CD4-positive, alpha-beta T cell treated with Interleukin-10 for 1 hour (primary cell): ENCODE measurements at regions not wholly inside any gene's neighbourhood (a gene's known extent, or its start where the extent isn't known, plus 50 kb on each side); places are given as distances from the start of the nearest gene placed in this dataset.

Source experiments
- DNase-seq: peaks from one replicate; pipeline ENCODE4 v3.0.0-alpha.2; 2020

DNA sequence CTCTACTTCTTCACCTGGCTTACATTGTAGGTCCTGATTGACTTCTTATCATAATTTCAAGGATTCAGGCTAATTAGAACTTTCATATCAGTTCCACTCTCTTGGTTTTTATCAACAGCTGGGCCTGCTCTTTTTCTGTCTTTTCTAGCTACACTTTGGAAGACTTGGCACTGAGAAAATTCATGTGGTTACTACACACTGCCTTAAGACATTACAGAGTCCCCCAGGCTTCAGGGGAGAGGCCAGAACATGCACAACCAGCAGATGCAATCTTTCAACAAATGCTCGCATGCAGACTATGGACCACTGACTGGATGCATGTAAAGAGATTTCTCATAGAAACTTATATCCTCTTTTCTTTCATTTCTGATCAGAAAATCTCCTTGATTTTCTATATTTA is 423.5 kb downstream of the TUSC7 start:
- DNase-seq: no peak

DNA sequence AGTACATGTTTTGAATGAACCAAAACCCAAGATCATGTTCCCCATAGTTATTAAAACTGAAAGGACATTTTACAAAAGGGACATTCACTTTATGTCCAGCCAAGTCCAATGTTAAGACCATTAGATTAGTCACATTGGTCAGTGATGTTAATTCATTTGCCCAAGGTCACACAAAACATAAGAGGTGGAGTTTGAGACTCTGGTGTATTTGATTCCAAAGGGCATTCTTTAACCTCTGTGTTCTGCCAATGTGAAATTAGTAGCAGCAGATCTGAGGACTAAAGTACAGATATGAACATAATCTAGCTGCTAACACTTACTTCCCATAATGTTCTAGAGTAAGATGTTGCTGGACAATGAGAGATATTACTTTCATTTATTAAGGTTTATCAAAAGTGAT is 425.6 kb downstream of the TUSC7 start:
- DNase-seq: no peak

DNA sequence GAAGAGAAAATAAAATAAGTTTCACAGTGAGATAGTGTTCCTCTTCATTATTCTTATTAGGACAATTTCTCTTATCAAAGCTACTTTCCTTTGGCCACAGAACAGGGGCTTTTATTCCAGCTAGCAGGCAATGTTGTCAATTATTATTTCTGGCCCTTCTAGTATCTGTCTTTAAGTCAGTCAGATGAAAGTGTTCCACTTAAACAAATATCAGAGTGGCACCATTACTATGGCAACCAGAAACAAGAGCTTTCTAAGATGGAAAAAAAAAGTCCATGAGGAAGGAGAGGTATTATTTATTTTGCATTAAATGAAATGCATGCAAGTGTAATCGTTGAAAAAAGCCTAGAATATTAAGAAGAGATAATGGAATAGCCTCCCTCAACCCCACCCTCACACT is 426.4 kb downstream of the TUSC7 start:
- DNase-seq: no peak

DNA sequence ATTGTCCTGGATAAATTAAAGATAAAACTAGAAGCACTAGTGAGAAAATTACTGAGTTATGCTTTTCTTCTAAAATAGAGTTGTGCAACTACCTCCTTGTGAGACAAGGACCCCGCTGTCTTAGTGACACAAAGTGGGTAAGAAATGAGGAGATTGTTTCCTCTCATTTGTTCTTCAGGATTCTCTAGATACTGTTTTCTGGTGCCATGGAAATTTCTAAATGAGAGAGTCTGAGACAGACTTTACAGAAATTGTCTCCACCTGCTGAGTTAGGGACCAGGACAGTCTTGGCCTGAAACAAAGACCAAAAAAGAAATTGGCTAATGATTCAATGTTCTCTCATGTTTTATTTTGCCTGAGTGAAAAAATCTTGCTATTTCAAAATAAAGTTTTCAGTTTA is 427.5 kb downstream of the TUSC7 start:
- no peak for DNase-seq

DNA sequence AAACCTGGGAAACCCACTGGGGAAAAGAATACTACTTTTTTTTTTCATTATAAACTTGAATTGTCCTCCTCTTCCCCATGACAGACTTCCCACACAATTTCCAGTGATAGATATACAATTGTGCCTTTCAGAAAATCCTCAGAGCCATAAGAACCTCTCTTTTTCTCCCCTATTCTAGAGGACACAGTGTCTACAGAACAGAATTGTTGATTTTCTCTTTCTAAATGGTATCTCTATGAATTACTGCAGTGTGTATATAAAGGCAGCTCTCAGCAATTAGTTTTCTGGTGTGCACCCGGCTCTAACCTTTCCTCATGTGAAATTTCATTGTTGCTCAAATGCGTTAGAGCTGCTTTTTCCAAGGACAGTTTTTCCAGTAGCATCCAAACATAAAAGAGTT is 430.1 kb downstream of the TUSC7 start:
- no peak for DNase-seq

DNA sequence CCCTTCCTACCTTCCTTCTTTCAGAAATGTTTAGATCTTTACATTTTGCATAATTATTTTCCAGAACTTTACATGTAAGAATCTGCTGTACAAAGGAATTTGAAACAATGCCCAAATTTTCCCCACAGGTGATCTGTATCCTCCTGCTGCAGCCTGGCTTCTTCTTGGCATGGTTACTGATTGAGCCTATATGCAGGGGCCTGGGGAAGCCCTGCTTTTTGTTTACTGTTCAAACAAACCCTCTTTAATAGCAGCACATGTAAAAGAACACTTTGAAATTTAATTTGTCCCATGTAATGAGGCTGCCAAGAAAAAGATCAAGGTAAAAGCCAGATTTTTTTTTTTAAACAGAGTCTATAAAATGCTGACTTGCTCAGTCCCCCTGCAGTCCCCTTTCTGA is 432.2 kb downstream of the TUSC7 start:
- DNase-seq: no peak

DNA sequence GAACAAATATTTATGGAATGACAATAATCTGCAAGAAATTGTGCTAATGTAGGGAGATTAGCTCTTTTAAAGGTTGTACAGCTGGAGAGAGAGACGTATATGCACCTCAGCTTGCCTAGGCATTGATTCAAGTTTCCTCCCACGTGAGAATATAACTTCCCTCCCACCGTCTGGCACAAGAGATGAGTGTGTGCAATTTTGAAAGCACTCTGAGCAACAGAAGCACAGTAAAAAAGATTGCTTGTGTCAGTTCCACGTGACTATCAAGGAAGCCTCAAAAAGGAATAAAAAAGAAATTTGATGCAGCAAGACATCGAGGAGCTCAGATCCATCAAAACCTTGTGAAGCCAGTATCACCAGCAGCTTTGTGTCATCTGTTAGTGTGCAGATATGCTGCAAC is 435.3 kb downstream of the TUSC7 start:
- no peak for DNase-seq

DNA sequence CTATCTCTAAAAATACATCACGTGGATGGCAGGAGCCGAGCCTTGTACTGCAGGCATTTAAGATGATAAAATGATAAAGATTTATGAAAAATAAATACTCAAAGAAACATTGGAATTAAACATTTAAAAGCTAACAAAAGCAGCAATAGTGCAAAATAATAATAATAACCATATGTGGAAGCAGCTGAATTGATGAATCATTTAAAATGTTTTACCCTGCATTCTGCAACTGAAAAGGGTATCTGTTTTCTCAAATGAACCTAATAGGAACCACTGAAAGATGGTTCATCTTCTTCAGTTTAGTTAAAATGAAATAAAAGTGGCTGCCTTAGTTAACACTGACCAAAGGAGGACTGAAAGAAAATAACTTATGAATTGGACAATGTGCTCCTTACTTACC is 436.1 kb downstream of the TUSC7 start:
- DNase-seq: no peak

DNA sequence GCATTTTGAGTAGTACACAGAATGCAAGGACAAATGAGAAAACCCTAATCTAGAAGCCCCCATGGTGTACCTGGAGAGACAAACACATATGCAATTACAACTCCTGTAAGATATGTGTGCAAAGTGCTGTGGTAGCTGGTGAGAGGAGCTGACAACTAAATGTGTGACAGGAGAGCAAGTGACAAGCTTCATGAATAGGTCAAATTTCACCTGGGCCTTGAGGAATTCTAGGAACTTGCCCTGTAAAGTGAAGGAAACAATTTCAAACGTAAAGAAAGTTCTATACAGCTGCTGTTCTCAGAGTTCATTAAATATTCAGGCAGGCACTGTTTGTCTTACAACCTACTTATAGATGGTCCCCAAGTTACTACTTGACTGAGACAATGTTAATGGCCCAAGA is 437.0 kb downstream of the TUSC7 start:
- DNase-seq: no peak

DNA sequence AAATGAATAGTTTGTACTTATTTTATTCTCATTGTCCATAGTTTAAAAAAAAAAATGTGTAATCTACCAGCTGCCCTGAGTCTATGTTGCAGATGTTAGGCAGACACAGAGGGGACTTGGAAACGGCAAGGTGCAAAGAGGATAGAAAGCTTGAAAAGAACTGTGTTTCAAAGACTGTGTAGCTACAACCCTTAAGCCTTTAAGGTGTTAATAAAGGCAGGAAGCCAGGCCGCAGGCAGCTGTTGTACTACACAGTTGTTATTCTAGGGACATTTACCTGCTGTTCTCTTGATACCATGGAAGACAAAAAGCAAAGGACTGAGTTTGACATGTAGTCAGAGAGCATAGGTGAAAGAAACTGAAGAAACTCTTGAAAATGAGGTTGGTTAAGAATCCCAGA is 440.0 kb downstream of the TUSC7 start:
- no peak for DNase-seq

DNA sequence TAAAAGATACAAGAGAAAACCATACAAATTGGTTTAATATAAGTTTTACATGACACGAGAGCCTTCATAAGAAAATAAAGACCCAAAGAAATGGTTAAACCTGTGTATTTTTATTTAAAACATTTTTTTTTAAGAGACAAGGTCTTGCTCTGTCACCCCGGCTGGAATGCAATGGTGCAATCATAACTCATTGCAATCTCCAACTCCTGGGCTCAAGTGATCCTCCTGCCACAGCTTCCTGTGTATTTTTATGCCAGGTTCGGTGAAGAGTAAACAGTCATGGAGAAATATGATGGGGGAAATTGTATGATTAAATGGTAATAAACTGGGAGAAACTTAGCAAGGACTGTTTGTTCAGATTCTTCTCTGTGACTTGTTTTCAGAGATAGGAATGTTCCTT is 441.0 kb downstream of the TUSC7 start:
- no peak for DNase-seq

DNA sequence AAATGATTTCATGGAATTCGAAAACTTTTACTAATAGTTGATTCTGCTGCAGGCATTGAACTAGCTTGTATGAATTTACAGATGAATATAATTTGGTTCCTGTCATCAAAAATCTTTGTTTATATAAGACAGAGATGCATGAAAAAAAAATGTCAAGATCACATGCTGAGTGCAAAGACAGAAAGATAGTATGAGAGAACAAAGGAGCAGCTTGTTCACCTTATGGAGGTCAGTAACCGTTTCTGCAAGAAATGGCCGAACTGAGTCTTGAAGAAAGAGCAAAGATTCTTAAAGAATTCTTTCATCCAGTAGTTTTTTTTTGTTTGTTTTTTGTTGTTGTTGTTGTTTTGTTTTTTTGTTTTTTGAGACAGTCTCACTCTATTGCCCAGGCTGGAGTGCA is 450.6 kb downstream of the TUSC7 start:
- DNase-seq: no peak

DNA sequence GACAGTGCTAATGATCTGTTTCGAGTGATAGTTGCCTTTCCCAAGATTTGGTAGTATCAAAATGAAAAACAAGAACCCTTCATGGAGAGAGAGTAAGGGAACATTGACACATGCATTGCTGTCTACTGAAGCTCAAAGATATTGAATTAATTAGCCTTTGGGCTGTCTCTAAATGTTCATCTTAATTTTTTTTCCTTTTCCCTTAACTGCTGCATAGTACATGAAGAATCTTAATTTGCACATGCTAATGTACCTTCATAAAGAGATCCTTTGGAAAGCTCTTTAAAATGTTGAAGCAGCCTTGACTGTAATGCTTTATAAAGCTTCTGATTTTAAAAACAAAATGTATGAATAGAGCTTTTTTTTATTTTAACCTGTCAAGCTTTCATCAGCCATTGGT is 452.2 kb downstream of the TUSC7 start:
- no peak for DNase-seq

DNA sequence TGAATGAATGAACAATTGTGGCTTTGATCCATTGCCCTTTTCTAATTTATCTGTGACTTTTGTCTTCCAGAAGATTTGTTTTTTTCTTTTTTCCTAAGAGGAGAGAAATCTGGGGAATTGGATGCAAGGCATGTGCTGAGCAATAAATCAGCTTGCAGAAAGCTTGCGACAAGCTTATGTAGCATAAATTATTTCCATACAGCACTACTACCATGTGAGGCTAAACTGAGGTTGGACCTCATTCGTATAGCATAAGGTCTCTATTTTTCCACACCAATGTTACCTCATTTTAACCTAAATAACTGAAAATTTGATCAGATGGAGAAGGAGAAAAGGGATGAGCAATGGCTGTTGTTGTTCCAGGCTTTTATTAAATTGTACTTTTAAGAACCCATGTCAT is 455.6 kb downstream of the TUSC7 start:
- DNase-seq: no peak

DNA sequence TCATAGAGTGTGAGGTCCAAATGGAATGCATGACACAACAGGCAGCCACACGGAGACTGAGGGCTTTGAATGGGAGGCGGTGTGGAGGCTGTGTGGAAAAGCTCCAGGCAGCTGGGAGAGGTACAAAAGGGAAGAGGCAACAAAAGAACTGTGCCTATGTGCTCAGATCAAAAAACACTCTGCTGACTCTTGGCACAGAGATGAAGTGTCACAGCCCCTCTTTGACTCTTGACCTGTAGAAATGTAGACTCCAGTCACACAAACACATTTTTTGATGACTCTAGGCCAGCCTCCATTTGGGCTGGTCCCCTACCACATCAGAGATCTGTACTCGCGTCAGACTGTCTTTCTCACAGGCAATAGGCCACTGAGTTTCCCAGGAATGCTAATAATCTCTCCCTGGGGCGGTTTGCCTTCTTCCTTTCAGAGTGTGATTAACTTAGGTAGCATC is 456.0 kb downstream of the TUSC7 start:
- DNase-seq: no peak

DNA sequence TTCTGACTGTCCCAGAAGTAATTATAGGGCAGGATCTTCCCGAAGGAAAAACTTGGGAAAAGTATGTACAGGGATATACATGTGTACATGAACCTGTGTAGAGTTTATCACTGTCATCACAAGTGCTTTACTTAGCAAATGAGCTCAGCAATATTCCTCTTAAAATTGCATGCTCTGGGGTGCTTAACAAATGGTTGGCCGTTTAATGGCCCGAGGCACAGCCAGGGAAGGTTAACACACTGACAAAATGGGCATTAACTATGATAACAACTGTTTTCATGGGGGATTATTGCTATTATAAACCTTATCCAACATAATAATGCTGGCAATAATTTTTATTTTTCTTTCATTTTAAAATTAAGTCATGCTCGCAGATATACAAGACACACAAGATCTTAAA is 459.3 kb downstream of the TUSC7 start:
- DNase-seq: no peak

DNA sequence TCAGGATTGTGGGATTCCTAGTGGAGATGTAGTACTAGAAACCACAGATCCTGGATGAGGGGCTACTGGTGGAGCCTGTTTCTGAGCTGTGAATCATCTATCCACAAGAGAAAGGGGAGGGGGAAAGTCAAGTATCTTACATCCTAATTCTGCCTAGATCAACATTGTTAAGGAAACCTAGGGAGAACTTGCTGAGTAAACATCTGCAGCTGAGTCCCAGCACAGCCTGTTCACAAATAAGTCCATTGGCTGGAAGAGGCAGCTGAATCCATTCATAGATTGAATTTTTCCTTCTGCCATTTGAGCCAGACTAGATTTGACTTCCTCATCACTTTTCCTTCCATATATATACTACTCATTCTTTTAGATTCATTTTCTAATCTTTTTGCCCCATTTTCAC is 460.5 kb downstream of the TUSC7 start:
- no peak for DNase-seq

DNA sequence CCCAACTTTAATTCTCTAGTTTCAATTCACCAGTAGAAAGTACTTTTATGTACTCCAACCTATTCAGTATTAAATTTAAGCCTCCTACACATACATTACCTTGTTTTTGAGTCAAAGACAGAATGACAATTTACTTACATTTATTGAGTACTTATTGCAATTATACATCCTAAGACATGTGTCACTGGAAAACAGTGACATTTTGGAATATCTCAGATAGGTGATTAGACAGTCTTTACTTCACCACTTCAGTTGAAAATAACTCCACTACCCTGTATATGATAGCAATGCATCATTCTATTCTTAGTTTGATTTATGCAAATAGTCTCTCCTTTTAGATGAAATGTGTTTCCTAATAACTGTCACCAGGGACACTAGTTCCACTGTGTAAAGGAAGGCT is 461.5 kb downstream of the TUSC7 start:
- no peak for DNase-seq

DNA sequence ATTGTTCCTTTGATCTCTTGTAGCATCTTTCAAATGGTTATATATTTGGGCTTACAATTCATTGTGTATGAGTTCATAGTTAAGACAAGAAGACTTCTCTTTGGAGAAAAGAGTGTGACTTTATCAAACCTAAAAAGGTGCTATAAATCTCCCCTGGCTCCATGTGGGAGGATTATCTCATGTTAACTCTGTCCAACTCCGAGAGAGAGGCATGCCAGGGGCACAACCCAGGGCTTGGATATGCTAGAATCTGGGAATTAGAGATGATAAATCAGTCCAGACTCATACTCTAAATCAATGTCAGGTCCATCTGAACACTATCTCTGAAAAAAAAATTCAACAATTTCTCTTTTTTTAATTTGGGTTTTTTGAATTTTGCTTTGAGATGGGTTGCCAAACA is 462.8 kb downstream of the TUSC7 start:
- DNase-seq: no peak

DNA sequence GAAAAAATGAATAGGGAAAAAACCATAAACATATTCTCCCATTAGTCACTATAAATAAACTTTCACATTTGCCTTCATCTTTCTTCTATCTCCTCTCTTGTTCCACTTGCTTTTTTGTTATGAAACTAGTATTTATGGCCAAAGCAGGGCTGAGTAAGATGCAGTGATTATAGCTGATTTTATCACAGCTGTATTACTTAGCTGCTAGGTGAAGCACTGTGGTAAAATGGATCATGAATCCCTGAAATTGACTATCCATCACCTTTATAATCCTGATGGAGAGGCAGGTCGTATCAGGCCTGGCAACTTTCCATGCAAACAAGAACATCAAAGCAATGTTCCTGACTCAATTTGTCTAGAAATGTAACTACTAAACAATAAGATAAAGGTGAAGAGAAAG is 471.6 kb downstream of the TUSC7 start:
- no peak for DNase-seq

DNA sequence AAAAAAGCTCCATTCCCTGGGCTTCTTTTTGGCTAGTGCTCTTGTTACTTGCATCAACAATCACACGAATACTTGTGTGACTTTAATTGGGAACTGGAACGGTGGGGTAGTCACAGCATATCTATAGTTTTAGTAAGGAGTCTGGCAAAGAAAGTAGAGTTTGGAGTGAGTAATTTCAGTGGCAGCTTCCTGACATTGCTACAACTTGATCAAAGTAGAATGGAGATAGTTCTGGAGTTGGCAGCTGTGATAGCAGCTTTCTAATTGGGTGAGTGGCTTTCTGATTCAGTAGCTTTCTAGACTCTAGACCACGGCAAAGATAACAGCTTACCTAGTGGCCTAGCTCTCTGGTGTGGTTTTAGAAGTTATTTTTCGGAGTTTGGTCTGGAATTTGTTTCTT is 475.0 kb downstream of the TUSC7 start:
- no peak for DNase-seq

DNA sequence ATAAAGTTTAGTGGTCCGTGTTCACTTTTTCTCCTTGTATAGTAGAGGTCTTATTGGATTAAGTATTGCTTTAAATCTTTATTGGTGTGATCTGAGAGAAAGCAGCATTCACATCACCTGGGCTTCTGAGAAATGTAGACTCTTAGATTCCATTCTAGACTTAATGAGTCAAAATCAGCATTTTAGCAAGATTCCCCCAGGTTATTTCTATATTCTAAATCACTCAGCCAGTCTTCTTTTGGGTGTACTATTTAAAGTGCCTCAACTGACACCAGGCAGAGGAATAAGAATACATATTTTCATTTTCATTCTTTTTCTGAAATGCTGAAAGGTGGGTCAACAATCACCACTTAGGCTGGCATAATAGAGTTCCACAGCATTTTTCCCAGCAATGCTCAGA is 481.7 kb downstream of the TUSC7 start:
- DNase-seq: no peak

DNA sequence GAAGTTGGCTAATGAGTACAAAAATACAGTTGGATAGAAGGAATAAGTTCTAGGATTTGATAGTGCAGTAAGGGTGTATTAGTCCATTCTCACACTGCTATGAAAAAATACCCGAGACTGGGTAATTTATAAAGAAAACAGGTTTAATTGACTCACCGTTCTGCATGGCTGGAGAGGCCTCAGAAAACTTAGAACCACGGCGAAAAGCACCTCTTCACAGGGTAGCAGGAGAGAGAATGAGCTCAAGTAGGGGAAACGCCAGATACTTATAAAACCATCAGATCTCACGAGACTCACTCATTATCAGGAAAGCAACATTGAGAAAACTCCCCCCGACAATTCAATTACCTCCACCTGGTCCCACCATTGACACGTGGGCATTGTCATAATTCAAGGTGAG is 483.3 kb downstream of the TUSC7 start:
- DNase-seq: no peak

DNA sequence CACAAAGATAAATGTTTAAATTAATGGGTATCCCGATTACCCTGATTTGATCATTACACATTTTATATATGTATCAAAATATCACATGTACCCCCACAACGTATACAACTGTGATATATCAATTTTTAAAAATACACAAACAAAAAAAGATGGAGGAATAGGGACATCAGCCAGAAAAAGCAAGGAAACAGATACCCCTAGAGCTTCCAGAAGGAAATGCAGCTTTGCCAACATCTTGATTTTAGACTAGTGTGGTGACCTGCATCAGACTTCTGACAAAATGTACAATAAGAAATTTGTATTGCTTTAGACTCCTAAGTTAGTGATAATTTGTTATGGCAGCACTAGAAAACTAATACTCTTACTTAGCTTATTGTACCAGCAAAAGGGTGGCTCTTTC is 483.8 kb downstream of the TUSC7 start:
- no peak for DNase-seq

DNA sequence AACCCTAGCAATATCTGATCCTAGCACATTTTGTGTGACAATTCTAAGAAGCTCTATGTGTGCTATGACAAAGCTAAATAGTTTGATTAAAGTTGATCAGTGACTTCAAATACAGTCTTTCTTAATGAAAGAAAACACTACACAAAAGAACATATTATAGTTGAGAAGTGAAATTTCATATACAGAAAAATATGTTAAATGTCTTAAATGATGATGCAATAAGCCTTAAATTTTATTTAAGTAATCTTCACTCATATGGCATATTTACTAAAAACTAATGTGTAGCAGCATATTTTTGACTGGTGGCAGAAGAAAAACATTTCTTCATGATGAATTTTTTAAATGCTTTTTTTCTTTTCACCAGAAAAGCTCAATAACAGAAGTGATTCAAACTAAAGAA is 485.5 kb downstream of the TUSC7 start:
- DNase-seq: no peak

DNA sequence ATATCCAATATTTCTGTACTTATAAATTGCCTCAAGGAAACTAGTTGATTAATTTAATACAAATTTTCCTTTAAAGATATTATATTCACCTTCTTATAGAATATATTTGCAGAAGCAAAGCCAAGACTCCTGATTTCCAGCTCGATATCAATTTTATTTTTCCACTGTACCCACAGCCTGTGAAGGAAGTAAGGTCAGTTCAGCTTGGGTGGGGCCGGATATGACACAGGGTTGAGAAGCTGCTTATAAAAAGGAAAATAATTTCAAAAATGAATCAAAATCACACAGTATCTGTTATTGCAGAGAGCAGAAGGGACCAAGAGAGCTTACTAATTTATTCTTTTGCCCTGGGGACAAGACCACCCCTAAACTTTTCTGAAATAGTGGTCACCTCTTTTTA is 491.4 kb downstream of the TUSC7 start:
- no peak for DNase-seq
